Parathyroid adenoma (tissue), 2 donors: ENCODE measurements at regions not wholly inside any gene's neighbourhood (a gene's known extent, or its start where the extent isn't known, plus 50 kb on each side); places are given as distances from the start of the nearest gene placed in this dataset.
"Not testable (repeated sequence)": the region's sequence is repeated elsewhere in the genome, so short reads cannot be mapped to it uniquely, and the experiment has no call there.

Source experiments
- H2AFZ ChIP-seq: fragments of 300-600 bp; sonication (generic); one replicate; pipeline ENCODE4 v1.7.0; 2017; ENCODE audit warnings: antibody characterized with exemption, mild to moderate bottlenecking
- H3K27ac ChIP-seq: fragments of 300-600 bp; sonication (generic); one replicate; pipeline ENCODE4 v1.7.0; 2017
- H3K27me3 ChIP-seq: fragments of 300-600 bp; sonication (generic); one replicate; pipeline ENCODE4 v1.7.0; 2017; ENCODE audit warnings: low read length; ENCODE audit not compliant: control insufficient read depth, insufficient read depth
- H3K36me3 ChIP-seq: fragments of 300-600 bp; sonication (generic); one replicate; pipeline ENCODE4 v1.7.0; 2017; ENCODE audit warnings: low read length; ENCODE audit not compliant: control insufficient read depth, insufficient read depth
- H3K4me1 ChIP-seq: fragments of 300-600 bp; sonication (generic); one replicate; pipeline ENCODE4 v1.7.0; 2017; ENCODE audit warnings: control low read depth
- H3K4me2 ChIP-seq: fragments of 300-600 bp; sonication (generic); one replicate; pipeline ENCODE4 v1.7.0; 2017; ENCODE audit warnings: low read length
- H3K4me3 ChIP-seq: fragments of 300-600 bp; sonication (generic); one replicate; pipeline ENCODE4 v1.7.0; 2017; ENCODE audit warnings: low read depth, low read length
- H3K79me2 ChIP-seq: fragments of 300-600 bp; sonication (generic); one replicate; pipeline ENCODE4 v1.7.0; 2017; ENCODE audit warnings: control low read depth
- H3K9ac ChIP-seq: fragments of 300-600 bp; sonication (generic); one replicate; pipeline ENCODE4 v1.7.0; 2017; ENCODE audit warnings: mild to moderate bottlenecking
- H3K9me3 ChIP-seq: fragments of 300-600 bp; sonication (generic); one replicate; pipeline ENCODE4 v1.7.0; 2017; ENCODE audit warnings: low read length; ENCODE audit not compliant: control insufficient read depth
- TF ChIP-seq, protein P1 (sequence below): fragments of 300-600 bp; sonication (generic); IDR thresholded peaks from one replicate; pipeline ENCODE4 v1.7.0; 2017; ENCODE audit warnings: antibody characterized with exemption, mild to moderate bottlenecking
- donor health status: primary hyperparathyroidism.

DNA sequence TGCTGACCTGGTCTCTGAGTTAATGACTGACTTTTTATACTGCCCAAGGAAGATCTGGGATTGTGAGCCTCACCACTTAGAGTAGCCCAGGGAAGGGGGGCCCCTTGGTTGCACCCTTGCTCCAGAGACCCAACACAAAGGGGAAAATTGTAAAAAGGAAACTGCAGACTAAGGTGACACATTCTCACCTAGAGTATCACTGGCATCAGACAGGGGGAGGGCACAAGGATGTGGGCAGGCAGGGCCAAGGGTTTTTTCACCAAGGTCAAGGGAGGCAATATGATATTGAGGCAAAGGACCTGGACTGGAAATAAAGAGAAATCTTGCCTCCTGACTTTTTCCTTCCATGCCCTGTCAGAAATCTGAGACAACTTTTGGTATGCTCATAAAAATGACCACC, 386.2 kb upstream of the FGF16 start:
- Histone ChIP-seq H2AFZ (no peak overlapping the region), H3K36me3 (no peaks in the 10 kb centered on the region), H3K79me2 (no peaks in the 10 kb centered on the region), H3K27ac (no peak overlapping the region), H3K9ac (no peak overlapping the region), H3K4me2 (no peak overlapping the region), H3K27me3 (no peaks in the 10 kb centered on the region), H3K4me3 (no peak overlapping the region), H3K4me1 (no peaks in the 10 kb centered on the region), H3K9me3 (no peaks in the 10 kb centered on the region)
- TF ChIP-seq, protein P1, sequence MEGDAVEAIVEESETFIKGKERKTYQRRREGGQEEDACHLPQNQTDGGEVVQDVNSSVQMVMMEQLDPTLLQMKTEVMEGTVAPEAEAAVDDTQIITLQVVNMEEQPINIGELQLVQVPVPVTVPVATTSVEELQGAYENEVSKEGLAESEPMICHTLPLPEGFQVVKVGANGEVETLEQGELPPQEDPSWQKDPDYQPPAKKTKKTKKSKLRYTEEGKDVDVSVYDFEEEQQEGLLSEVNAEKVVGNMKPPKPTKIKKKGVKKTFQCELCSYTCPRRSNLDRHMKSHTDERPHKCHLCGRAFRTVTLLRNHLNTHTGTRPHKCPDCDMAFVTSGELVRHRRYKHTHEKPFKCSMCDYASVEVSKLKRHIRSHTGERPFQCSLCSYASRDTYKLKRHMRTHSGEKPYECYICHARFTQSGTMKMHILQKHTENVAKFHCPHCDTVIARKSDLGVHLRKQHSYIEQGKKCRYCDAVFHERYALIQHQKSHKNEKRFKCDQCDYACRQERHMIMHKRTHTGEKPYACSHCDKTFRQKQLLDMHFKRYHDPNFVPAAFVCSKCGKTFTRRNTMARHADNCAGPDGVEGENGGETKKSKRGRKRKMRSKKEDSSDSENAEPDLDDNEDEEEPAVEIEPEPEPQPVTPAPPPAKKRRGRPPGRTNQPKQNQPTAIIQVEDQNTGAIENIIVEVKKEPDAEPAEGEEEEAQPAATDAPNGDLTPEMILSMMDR = no peak

DNA sequence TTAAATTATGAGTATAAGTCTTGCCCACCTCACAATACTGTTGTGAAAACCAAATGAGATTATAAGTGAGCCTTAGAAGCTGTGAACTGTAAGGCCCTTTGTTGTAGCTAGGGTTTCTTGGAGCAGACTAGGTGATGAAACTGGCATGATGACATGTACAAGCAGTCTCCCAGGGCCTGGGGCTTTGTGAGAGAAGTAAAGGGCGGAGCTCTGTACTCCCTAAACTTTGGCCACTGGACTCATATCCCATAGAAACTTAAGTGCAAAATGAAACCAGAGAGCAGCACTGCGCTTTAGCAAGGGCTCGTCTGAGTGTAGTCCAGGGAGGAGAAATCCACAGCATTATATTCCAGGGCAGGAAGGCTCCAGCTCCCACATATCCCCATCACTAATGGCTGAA, 385.6 kb upstream of the FGF16 start:
- H3K9ac ChIP-seq = no peak overlapping the region
- no peak overlapping the region for H3K4me2 ChIP-seq
- no peak overlapping the region for H2AFZ ChIP-seq
- no peaks in the 10 kb centered on the region for H3K79me2 ChIP-seq
- TF ChIP-seq, protein P1 = no peak
- H3K9me3 ChIP-seq = no peaks in the 10 kb centered on the region
- H3K27ac ChIP-seq = no peak overlapping the region
- H3K27me3 ChIP-seq = no peaks in the 10 kb centered on the region
- H3K36me3 ChIP-seq = no peaks in the 10 kb centered on the region
- no peaks in the 10 kb centered on the region for H3K4me1 ChIP-seq
- no peak overlapping the region for H3K4me3 ChIP-seq

DNA sequence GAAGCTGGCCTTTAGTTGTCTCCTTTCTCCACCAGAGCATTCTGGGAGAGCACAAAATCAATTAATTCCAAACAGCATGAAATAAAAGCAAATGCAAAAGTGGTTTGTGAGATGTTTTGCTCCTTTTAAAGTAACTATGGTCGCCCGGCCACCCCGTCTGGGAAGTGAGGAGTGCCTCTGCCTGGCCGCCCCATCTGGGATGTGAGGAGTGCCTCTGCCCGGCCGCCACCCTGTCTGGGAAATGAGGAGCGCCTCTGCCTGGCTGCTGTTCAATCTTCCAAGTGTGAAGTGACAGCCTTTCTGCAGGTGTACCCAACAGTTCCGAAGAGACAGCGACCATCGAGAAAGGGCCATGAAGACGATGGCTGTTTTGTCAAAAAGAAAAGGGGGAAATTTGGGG, 381.3 kb upstream of the FGF16 start:
- no peak overlapping the region for H3K4me2 ChIP-seq
- no peak overlapping the region for H3K9ac ChIP-seq
- H3K27me3 ChIP-seq = no peaks in the 10 kb centered on the region
- no peaks in the 10 kb centered on the region for H3K9me3 ChIP-seq
- no peak overlapping the region for H2AFZ ChIP-seq
- TF ChIP-seq, protein P1 = no peak
- no peaks in the 10 kb centered on the region for H3K79me2 ChIP-seq
- H3K4me1 ChIP-seq = no peaks in the 10 kb centered on the region
- H3K36me3 ChIP-seq = no peaks in the 10 kb centered on the region
- H3K27ac ChIP-seq = no peak overlapping the region
- H3K4me3 ChIP-seq = no peak overlapping the region

DNA sequence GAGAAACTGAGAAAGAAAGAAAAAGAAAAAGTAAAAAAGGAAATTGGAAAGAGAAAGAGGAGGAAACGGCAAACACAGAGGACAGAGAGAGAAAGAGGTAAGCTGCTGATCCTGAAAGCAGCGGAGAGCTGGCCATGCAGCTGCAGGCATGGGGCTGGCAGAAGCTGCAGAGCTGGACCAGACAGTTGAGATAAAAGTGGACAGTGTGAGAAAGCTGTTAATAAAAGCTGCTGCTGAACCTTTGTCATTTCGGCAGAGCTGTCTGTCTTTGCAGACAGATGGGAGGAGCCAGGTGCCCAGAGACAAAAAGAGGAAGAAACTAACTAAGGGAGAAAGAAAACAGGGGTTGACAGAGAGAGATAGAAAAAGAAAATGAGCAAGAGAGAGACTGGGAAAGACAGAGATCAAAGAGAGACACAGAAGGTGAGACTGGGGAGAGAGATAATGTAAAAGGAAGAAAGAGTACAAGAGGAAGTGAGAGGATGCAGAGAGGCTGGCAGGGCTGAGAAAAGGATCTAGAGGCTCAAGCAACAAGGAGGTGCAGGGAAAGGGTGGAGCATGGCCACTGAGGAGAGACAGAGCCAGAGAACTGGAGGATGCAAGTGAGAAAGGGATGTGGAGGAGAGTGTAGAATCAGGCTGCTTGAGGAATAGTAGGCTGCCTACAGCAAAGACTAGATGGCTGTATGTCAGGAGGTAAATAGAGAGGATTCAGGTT, 376.8 kb upstream of the FGF16 start:
- H3K79me2 ChIP-seq = no peaks in the 10 kb centered on the region
- no peak overlapping the region for H3K4me2 ChIP-seq
- H3K27ac ChIP-seq = no peak overlapping the region
- H3K9me3 ChIP-seq = no peaks in the 10 kb centered on the region
- no peak overlapping the region for H3K9ac ChIP-seq
- no peak overlapping the region for H3K4me3 ChIP-seq
- no peak overlapping the region for H2AFZ ChIP-seq
- H3K27me3 ChIP-seq = no peaks in the 10 kb centered on the region
- TF ChIP-seq, protein P1 = no peak
- H3K4me1 ChIP-seq = no peaks in the 10 kb centered on the region
- no peaks in the 10 kb centered on the region for H3K36me3 ChIP-seq

DNA sequence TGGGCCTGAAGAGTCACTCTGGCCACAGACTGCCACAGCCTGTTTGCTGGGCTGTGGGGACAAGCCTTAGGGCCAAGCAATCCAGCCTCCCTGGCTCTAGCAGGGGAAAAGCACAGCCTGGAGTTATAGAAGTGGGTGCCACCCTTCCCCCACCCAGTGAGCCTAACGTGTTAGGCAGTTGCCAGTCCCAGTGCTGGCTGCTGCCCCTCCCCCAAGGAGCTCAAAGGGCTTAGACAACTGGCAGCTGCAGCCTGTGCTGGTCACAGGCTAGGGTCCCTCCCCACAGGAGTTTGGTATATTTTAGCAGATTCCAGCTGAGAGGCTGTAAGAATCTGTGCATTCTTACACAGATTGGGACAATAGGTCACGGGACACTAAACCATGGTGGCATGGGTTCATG, 370.3 kb upstream of the FGF16 start:
- Histone ChIP-seq H3K9ac (no peak overlapping the region), H3K4me1 (no peaks in the 10 kb centered on the region), H3K4me3 (no peak overlapping the region), H2AFZ (no peak overlapping the region), H3K27ac (no peak overlapping the region), H3K27me3 (no peaks in the 10 kb centered on the region), H3K36me3 (no peaks in the 10 kb centered on the region), H3K9me3 (no peaks in the 10 kb centered on the region), H3K79me2 (no peaks in the 10 kb centered on the region), H3K4me2 (no peak overlapping the region)
- TF ChIP-seq, protein P1 = no peak

DNA sequence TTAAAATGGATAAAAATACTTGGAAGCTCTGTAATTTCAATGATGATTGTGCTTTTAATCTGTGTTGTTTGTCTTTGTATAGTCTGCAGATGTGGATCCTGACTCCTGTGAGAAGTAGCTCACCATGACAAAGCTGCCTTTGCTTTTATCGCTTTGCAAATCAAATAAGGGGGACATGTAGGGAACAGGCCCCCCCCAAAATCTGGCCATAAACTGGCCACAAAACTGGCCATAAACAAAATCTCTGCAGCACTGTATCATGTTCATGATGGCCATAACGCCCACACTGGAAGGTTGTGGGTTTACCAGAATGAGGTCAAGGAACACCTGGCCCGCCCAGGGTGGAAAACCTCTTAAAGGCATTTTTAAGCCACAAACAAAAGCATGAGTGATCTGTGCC, 366.0 kb upstream of the FGF16 start:
- H3K27ac ChIP-seq, H3K4me2 ChIP-seq, H3K4me3 ChIP-seq, H3K36me3 ChIP-seq, H2AFZ ChIP-seq, H3K9me3 ChIP-seq, H3K9ac ChIP-seq, H3K27me3 ChIP-seq, H3K79me2 ChIP-seq, H3K4me1 ChIP-seq: not testable (repeated sequence)
